Tibial artery (tissue), 4 donors: ENCODE measurements at regions not wholly inside any gene's neighbourhood (a gene's known extent, or its start where the extent isn't known, plus 50 kb on each side); places are given as distances from the start of the nearest gene placed in this dataset.

Source experiments
- DNase-seq, 2 donors: peaks; one replicate each; pipeline ENCODE4 v3.0.0-alpha.2; 2019
- H3K27ac ChIP-seq, 2 donors: fragments of 200-600 bp; sonication (generic) in 1 of 2; 1 replicate in 1 of 2; 2 replicates in 1 of 2; pipeline ENCODE4 v1.5.1; 2018 to 2019; ENCODE audit warnings: mild to moderate bottlenecking in 1 of 2
- H3K27me3 ChIP-seq, 2 donors: fragments of 200-600 bp; sonication (generic) in 1 of 2; one replicate each; pipeline versions ENCODE4 v1.5.1 to v1.6.0; 2016 to 2019
- H3K36me3 ChIP-seq, 3 donors: fragments of 200-600 bp; sonication (generic) in 2 of 3; one replicate each; pipeline ENCODE4 v1.5.1; 2016 to 2019; ENCODE audit warnings: mild to moderate bottlenecking in 2 of 3
- H3K4me1 ChIP-seq, 4 donors: fragments of 200-600 bp; sonication (generic) in 2 of 4; 1 replicate in 3 of 4; 2 replicates in 1 of 4; pipeline ENCODE4 v1.5.1; 2016 to 2019
- H3K4me3 ChIP-seq, 2 donors: fragments of 200-600 bp; sonication (generic) in 1 of 2; 1 replicate in 1 of 2; 2 replicates in 1 of 2; pipeline ENCODE4 v1.5.1; 2018 to 2019; ENCODE audit warnings: mild to moderate bottlenecking in 2 of 2
- H3K9me3 ChIP-seq, 3 donors: fragments of 200-600 bp; sonication (generic) in 1 of 3; one replicate each; pipeline ENCODE4 v1.5.1; 2016 to 2019
- intact Hi-C: fragments of 100-400 bp; cut with DNase I; formaldehyde crosslinking; loops from one replicate; pipeline ENCODE4 v1.15.0; 2023; ENCODE audit warnings: low total_unique reads
- TF ChIP-seq, protein P1 (sequence below), 2 experiments: fragments of 200-600 bp in 1 of 2; fragments of 450-650 bp in 1 of 2; IDR thresholded peaks; one replicate each; pipeline ENCODE4 v1.5.1; 2017 to 2019; ENCODE audit warnings: antibody characterized with exemption in 2 of 2, mild to moderate bottlenecking in 1 of 2, moderate library complexity in 1 of 2

DNA sequence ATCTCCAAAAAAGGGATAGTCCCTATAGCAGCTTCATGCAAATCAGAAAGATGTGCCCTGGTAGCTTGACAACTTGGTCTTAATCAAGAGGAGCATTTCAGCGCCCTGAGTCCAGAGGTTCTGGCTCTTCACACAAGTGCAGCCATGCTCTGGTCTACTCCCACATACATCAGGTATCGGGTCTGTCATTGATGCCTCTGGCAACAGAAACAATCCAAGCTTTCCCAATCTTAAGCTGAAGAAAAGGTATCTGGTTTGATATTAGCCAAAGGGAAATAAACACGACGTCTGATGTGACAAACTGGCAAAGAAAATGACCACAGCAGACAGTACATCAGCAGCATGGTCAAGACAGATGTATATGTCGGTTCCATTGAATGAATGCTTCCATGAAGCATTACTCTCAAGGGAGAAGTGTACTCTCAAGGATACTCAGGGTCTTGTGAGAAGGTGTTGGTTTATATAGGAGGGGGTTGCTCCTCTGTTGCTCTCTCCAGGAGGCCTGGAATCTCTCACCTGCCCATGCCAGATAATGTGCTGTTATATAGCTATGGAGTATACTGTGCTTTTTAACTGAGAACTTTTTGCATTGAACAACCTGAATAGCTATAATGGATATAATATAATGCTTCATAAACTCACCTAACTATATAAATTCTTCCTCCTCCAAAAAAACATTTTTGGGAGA, 879.6 kb upstream of the PCDH10 start:
- DNase-seq, result no peak
- no peaks in the 10 kb centered on the region for H3K4me1 ChIP-seq
- H3K27ac ChIP-seq, result no peak overlapping the region
- H3K36me3 ChIP-seq, result no peaks in the 10 kb centered on the region
- TF ChIP-seq, protein P1, sequence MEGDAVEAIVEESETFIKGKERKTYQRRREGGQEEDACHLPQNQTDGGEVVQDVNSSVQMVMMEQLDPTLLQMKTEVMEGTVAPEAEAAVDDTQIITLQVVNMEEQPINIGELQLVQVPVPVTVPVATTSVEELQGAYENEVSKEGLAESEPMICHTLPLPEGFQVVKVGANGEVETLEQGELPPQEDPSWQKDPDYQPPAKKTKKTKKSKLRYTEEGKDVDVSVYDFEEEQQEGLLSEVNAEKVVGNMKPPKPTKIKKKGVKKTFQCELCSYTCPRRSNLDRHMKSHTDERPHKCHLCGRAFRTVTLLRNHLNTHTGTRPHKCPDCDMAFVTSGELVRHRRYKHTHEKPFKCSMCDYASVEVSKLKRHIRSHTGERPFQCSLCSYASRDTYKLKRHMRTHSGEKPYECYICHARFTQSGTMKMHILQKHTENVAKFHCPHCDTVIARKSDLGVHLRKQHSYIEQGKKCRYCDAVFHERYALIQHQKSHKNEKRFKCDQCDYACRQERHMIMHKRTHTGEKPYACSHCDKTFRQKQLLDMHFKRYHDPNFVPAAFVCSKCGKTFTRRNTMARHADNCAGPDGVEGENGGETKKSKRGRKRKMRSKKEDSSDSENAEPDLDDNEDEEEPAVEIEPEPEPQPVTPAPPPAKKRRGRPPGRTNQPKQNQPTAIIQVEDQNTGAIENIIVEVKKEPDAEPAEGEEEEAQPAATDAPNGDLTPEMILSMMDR (IDR thresholded peaks at IDR 0.05), result no peak
- H3K4me3 ChIP-seq, result no peak overlapping the region
- H3K9me3 ChIP-seq, result no peaks in the 10 kb centered on the region
- intact Hi-C loops, result no loop called here
- no peaks in the 10 kb centered on the region for H3K27me3 ChIP-seq

DNA sequence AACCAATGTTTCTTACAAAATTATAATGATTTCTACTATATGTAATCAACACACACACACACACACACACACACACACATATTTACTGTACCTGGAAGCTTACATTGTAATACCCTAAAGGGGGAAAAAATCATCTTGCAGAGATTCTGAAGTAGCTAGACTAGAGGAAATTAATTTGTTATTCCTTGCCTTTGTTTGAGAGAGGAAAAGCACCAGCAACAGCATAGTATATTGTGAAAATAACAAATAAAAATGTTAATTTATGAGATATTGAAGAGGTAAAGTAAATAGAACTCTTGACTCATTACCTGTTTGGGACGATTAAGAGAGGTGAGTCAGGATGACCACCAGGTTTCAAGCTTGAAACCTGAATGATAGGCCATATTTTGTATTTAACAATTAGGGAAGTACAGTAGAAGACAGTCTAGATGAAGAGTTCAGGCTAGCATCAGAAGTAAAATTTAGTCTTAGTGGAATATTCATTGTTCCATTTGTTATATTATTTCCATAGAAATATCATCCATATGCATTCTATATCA, 873.4 kb upstream of the PCDH10 start:
- no peak for DNase-seq
- Histone ChIP-seq H3K36me3 (no peaks in the 10 kb centered on the region), H3K27me3 (no peaks in the 10 kb centered on the region), H3K27ac (no peak overlapping the region), H3K4me3 (no peak overlapping the region), H3K4me1 (no peaks in the 10 kb centered on the region), H3K9me3 (no peaks in the 10 kb centered on the region)
- TF ChIP-seq, protein P1 (IDR thresholded peaks at IDR 0.05), result no peak
- intact Hi-C loops, result no loop called here

- DNase-seq, result no peak
- Histone ChIP-seq H3K9me3 (no peaks in the 10 kb centered on the region), H3K4me1 (no peaks in the 10 kb centered on the region), H3K4me3 (no peak overlapping the region), H3K27me3 (no peaks in the 10 kb centered on the region), H3K36me3 (no peaks in the 10 kb centered on the region), H3K27ac (no peak overlapping the region)
- TF ChIP-seq, protein P1 (IDR thresholded peaks at IDR 0.05), result no peak
- intact Hi-C loops, result no loop called here
Measured at GRCh38 chr4:132276185-132276584, 872.9 kb upstream of the PCDH10 start.

- H3K27ac ChIP-seq, result no peak overlapping the region
- TF ChIP-seq, protein P1 (IDR thresholded peaks at IDR 0.05), result no peak
- no peak for DNase-seq
- no peaks in the 10 kb centered on the region for H3K27me3 ChIP-seq
- intact Hi-C loops, result no loop called here
- no peaks in the 10 kb centered on the region for H3K4me1 ChIP-seq
- no peaks in the 10 kb centered on the region for H3K36me3 ChIP-seq
- H3K9me3 ChIP-seq, result no peaks in the 10 kb centered on the region
- H3K4me3 ChIP-seq, result no peak overlapping the region
Measured at GRCh38 chr4:132276989-132277388, 872.1 kb upstream of the PCDH10 start.

DNA sequence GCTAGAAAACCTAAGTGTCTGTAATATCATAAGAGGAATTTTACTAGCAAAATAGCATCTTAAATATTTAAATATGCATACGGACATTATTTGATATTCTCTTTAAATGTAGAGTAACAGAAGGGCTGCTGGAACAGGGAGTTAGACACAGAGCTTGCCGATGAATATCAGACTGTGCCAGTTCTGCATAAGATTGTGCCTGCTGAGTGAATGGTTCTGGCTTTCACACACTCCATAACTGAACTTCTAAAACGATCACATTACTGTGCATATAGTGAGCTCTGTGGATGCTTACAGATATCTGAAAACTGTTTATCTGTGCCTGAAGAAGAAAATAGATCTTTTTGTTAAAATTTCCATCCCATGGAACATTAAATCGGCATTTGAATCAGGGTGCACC, 867.4 kb upstream of the PCDH10 start:
- intact Hi-C loops, result no loop called here
- H3K27ac ChIP-seq, result no peak overlapping the region
- H3K36me3 ChIP-seq, result no peaks in the 10 kb centered on the region
- no peak overlapping the region for H3K4me3 ChIP-seq
- H3K27me3 ChIP-seq, result no peaks in the 10 kb centered on the region
- no peak for DNase-seq
- TF ChIP-seq, protein P1 (IDR thresholded peaks at IDR 0.05), result no peak
- no peaks in the 10 kb centered on the region for H3K4me1 ChIP-seq
- H3K9me3 ChIP-seq, result no peaks in the 10 kb centered on the region
